ENCODE measurements at regions not wholly inside any gene's neighbourhood (a gene's known extent, or its start where the extent isn't known, plus 50 kb on each side); places are given as distances from the start of the nearest gene placed in this dataset.

DNA sequence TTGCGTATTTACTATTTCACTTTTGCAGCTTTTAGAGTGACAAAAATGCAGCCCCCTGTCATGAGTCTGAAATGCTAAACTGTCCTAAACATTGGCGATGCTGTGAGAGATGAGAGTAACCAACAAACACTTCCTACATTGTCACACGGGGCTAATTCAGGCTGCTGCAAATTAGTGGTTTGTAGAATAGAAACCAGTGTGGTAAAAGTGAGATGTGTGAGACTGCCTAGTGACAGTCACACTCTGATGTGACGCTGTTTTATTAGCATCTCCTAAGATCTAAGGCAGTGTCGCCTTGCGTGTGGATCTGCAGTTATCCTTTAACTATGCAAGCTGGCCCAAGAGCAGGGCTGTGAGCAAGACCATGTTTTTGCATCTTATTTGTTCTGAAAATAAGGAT is 800.2 kb upstream of the TENM3 start:
- TF ChIP-seq, protein P1, sequence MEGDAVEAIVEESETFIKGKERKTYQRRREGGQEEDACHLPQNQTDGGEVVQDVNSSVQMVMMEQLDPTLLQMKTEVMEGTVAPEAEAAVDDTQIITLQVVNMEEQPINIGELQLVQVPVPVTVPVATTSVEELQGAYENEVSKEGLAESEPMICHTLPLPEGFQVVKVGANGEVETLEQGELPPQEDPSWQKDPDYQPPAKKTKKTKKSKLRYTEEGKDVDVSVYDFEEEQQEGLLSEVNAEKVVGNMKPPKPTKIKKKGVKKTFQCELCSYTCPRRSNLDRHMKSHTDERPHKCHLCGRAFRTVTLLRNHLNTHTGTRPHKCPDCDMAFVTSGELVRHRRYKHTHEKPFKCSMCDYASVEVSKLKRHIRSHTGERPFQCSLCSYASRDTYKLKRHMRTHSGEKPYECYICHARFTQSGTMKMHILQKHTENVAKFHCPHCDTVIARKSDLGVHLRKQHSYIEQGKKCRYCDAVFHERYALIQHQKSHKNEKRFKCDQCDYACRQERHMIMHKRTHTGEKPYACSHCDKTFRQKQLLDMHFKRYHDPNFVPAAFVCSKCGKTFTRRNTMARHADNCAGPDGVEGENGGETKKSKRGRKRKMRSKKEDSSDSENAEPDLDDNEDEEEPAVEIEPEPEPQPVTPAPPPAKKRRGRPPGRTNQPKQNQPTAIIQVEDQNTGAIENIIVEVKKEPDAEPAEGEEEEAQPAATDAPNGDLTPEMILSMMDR (conservative IDR thresholded peaks at IDR 0.05): no peak
- TF ChIP-seq ZFX (IDR thresholded peaks at IDR 0.05): no peak

Data from C4-2B (cell line).